ENCODE measurements at regions not wholly inside any gene's neighbourhood (a gene's known extent, or its start where the extent isn't known, plus 50 kb on each side); places are given as distances from the start of the nearest gene placed in this dataset.

- Histone ChIP-seq H3K9me3 (no peaks in the 10 kb centered on the region), H3K4me1 (no peaks in the 10 kb centered on the region), H3K4me3 (no peak overlapping the region), H3K27ac (no peak overlapping the region), H3K36me3 (no peaks in the 10 kb centered on the region), H3K27me3 (no peaks in the 10 kb centered on the region)
- 69 to 100% methylated on average over 1 to 3 of the region's 3 CpGs for WGBS, 2 donors (ENCODE audit: low coverage in 1 of 2)
- in situ Hi-C loops (cut with MboI; ENCODE audit: low pct_ligation_motif_present in 1 of 4, low pct_unique_long_range_greater_than_20kb in 1 of 4, low sequenced_read_pairs in 3 of 4): no loop called here
- TF ChIP-seq CTCF (IDR thresholded peaks at IDR 0.05): no peak
- no peak for TF ChIP-seq POLR2A (IDR thresholded peaks at IDR 0.05)
- no peak for TF ChIP-seq EP300 (IDR thresholded peaks at IDR 0.05; ENCODE audit: low read depth)
- no peak for TF ChIP-seq POLR2AphosphoS5 (IDR thresholded peaks at IDR 0.05)
- intact Hi-C loops (cut with DNase I; ENCODE audit: low total_unique reads): no loop called here
- no peak for DNase-seq
These were observed 139.6 kb upstream of the WDR1 start for GRCh38 chr4:10256203-10256602.

- H3K4me3 ChIP-seq: no peak overlapping the region
- intact Hi-C loops (cut with DNase I; ENCODE audit: low total_unique reads): no loop called here
These were observed 137.2 kb upstream of the WDR1 start for GRCh38 chr4:10253765-10254164.

GRCh38 chr4:10245751-10246150 is 129.2 kb upstream of the WDR1 start:
- TF ChIP-seq EP300 (IDR thresholded peaks at IDR 0.05; ENCODE audit: low read depth) (no peak), POLR2AphosphoS5 (IDR thresholded peaks at IDR 0.05) (no peak), POLR2A (IDR thresholded peaks at IDR 0.05) (no peak), CTCF (IDR thresholded peaks at IDR 0.05) (no peak)
- no peaks in the 10 kb centered on the region for H3K27me3 ChIP-seq
- H3K4me3 ChIP-seq: no peak overlapping the region
- H3K27ac ChIP-seq: no peak overlapping the region
- intact Hi-C loops (cut with DNase I; ENCODE audit: low total_unique reads): no loop called here
- WGBS, 2 donors (ENCODE audit: low coverage in 1 of 2): 64 to 77% methylated on average over 6 to 7 of the region's 7 CpGs
- H3K36me3 ChIP-seq: no peaks in the 10 kb centered on the region
- in situ Hi-C loops (cut with MboI; ENCODE audit: low pct_ligation_motif_present in 1 of 4, low pct_unique_long_range_greater_than_20kb in 1 of 4, low sequenced_read_pairs in 3 of 4): no loop called here
- no peaks in the 10 kb centered on the region for H3K4me1 ChIP-seq
- no peaks in the 10 kb centered on the region for H3K9me3 ChIP-seq
- no peak for DNase-seq

More at GRCh38 chr4:10253765-10254164, 137.2 kb upstream of the WDR1 start:
- no peaks in the 10 kb centered on the region for H3K9me3 ChIP-seq
- H3K27ac ChIP-seq: no peak overlapping the region
- WGBS, 2 donors (ENCODE audit: low coverage in 1 of 2): 67 to 81% methylated on average over 3 to 6 of the region's 6 CpGs
- TF ChIP-seq EP300 (IDR thresholded peaks at IDR 0.05; ENCODE audit: low read depth): no peak
- TF ChIP-seq POLR2AphosphoS5 (IDR thresholded peaks at IDR 0.05): no peak
- TF ChIP-seq POLR2A (IDR thresholded peaks at IDR 0.05): no peak
- no peak for TF ChIP-seq CTCF (IDR thresholded peaks at IDR 0.05)
- no peak for DNase-seq
- no peaks in the 10 kb centered on the region for H3K4me1 ChIP-seq
- H3K27me3 ChIP-seq: no peaks in the 10 kb centered on the region
- in situ Hi-C loops (cut with MboI; ENCODE audit: low pct_ligation_motif_present in 1 of 4, low pct_unique_long_range_greater_than_20kb in 1 of 4, low sequenced_read_pairs in 3 of 4): no loop called here
- H3K36me3 ChIP-seq: no peaks in the 10 kb centered on the region

GRCh38 chr4:10243856-10244255 is 127.3 kb upstream of the WDR1 start:
- intact Hi-C loops (cut with DNase I; ENCODE audit: low total_unique reads) (no loop called here), in situ Hi-C loops (cut with MboI; ENCODE audit: low pct_ligation_motif_present in 1 of 4, low pct_unique_long_range_greater_than_20kb in 1 of 4, low sequenced_read_pairs in 3 of 4) (no loop called here)
- TF ChIP-seq POLR2A (IDR thresholded peaks at IDR 0.05) (no peak), POLR2AphosphoS5 (IDR thresholded peaks at IDR 0.05) (no peak), EP300 (IDR thresholded peaks at IDR 0.05; ENCODE audit: low read depth) (no peak), CTCF (IDR thresholded peaks at IDR 0.05) (no peak)
- Histone ChIP-seq H3K4me3 (no peak overlapping the region), H3K9me3 (no peaks in the 10 kb centered on the region), H3K27ac (no peak overlapping the region), H3K36me3 (no peaks in the 10 kb centered on the region), H3K27me3 (no peaks in the 10 kb centered on the region), H3K4me1 (no peaks in the 10 kb centered on the region)
- 69 to 90% methylated on average over 2 of the region's 2 CpGs for WGBS, 2 donors (ENCODE audit: low coverage in 1 of 2)
- no peak for DNase-seq

Measured in transverse colon (tissue), 4 donors.